Endothelial cell (in vitro differentiated cells): ENCODE measurements at regions not wholly inside any gene's neighbourhood (a gene's known extent, or its start where the extent isn't known, plus 50 kb on each side); places are given as distances from the start of the nearest gene placed in this dataset.

Experiments used
- DNase-seq: peaks from one replicate; pipeline ENCODE4 v3.0.0; 2021; ENCODE audit warnings: low spot score
- H3K27ac Mint-ChIP-seq: one replicate; pipeline ENCODE4 v1.8.0; 2021; ENCODE audit warnings: mixed read lengths, inconsistent platforms; ENCODE audit not compliant: unreplicated experiment
- H3K27me3 Mint-ChIP-seq: one replicate; pipeline ENCODE4 v1.8.0; 2021; ENCODE audit warnings: mild to moderate bottlenecking, moderate library complexity, mixed read lengths, inconsistent platforms; ENCODE audit not compliant: unreplicated experiment
- H3K36me3 Mint-ChIP-seq: one replicate; pipeline ENCODE4 v1.8.0; 2021; ENCODE audit warnings: mild to moderate bottlenecking, low read depth, mixed read lengths, inconsistent platforms; ENCODE audit not compliant: unreplicated experiment
- H3K4me1 Mint-ChIP-seq: one replicate; pipeline ENCODE4 v1.8.0; 2021; ENCODE audit warnings: mild to moderate bottlenecking, mixed read lengths, inconsistent platforms; ENCODE audit not compliant: unreplicated experiment
- H3K4me3 Mint-ChIP-seq: one replicate; pipeline ENCODE4 v1.8.0; 2021; ENCODE audit warnings: mild to moderate bottlenecking, mixed read lengths, inconsistent platforms; ENCODE audit not compliant: unreplicated experiment
- H3K9me3 Mint-ChIP-seq: one replicate; pipeline ENCODE4 v1.8.0; 2021; ENCODE audit warnings: mixed read lengths, inconsistent platforms; ENCODE audit not compliant: unreplicated experiment
- CTCF ChIP-seq: fragments of 200-600 bp; sonication (generic); IDR thresholded peaks from one replicate; pipeline ENCODE4 v1.5.0; 2021; ENCODE audit warnings: antibody characterized with exemption; ENCODE audit not compliant: unreplicated experiment

- Mint-ChIP-seq H3K27me3 (peaks cover 10% of the 10 kb centered on the region), H3K36me3 (peaks cover 3% of the 10 kb centered on the region), H3K9me3 (no peaks in the 10 kb centered on the region), H3K4me3 (no peak overlapping the region), H3K4me1 (peaks cover 13% of the 10 kb centered on the region), H3K27ac (no peak overlapping the region)
- no peak for TF ChIP-seq CTCF
- DNase-seq, result no peak
Measured at GRCh38 chr12:124679533-124680371, 112.3 kb upstream of the NCOR2 start.

GRCh38 chr12:124679047-124679446, 111.6 kb upstream of the NCOR2 start:
- Mint-ChIP-seq H3K27me3 (peaks cover 12% of the 10 kb centered on the region), H3K36me3 (peaks cover 3% of the 10 kb centered on the region), H3K27ac (no peak overlapping the region), H3K9me3 (no peaks in the 10 kb centered on the region), H3K4me3 (no peak overlapping the region), H3K4me1 (peaks cover 13% of the 10 kb centered on the region)
- no peak for DNase-seq
- TF ChIP-seq CTCF, result no peak

- no peaks in the 10 kb centered on the region for H3K9me3 Mint-ChIP-seq
- peaks cover 3% of the 10 kb centered on the region for H3K36me3 Mint-ChIP-seq
- no peak overlapping the region for H3K4me3 Mint-ChIP-seq
- no peak overlapping the region for H3K27ac Mint-ChIP-seq
- no peak for TF ChIP-seq CTCF
- DNase-seq, result no peak
- peaks cover 12% of the 10 kb centered on the region for H3K27me3 Mint-ChIP-seq
- peaks cover 13% of the 10 kb centered on the region for H3K4me1 Mint-ChIP-seq
Measured at GRCh38 chr12:124678421-124678893, 111.0 kb upstream of the NCOR2 start.

GRCh38 chr12:124677552-124678356, 110.3 kb upstream of the NCOR2 start:
- no peaks in the 10 kb centered on the region for H3K9me3 Mint-ChIP-seq
- no peak for DNase-seq
- no peak overlapping the region for H3K27ac Mint-ChIP-seq
- no peak overlapping the region for H3K4me3 Mint-ChIP-seq
- no peak for TF ChIP-seq CTCF
- H3K27me3 Mint-ChIP-seq, result peaks cover 12% of the 10 kb centered on the region
- peaks cover 10% of the 10 kb centered on the region for H3K4me1 Mint-ChIP-seq
- peaks cover 3% of the 10 kb centered on the region for H3K36me3 Mint-ChIP-seq
